H1 (cell line): ENCODE measurements at regions not wholly inside any gene's neighbourhood (a gene's known extent, or its start where the extent isn't known, plus 50 kb on each side); places are given as distances from the start of the nearest gene placed in this dataset.

Experiments used
- CTCF ChIA-PET: fragments of 300-600 bp; sonication (Branson Sonifier 250); formaldehyde crosslinking; loops from one replicate; lab custom pipeline; 2021; ENCODE audit not compliant: partially characterized antibody; lab: Charles Lee
- POLR2A ChIA-PET: fragments of 300-600 bp; sonication (Branson Sonifier 250); formaldehyde crosslinking; loops from one replicate; lab custom pipeline; 2021; ENCODE audit warnings: inconsistent platforms; ENCODE audit not compliant: partially characterized antibody; lab: Charles Lee
- DNase-seq, 2 experiments: peaks; one replicate each; pipeline versions ENCODE4 v3.0.0 to v3.0.0-alpha.2; 2010 to 2022; ENCODE audit warnings: low spot score in 2 of 2, low read depth in 1 of 2, mixed read lengths in 1 of 2
- FAIRE-seq: peaks from 2 replicates; lab custom pipeline; 2011; peaks lifted over from hg19 to GRCh38; lab: Jason Lieb, UNC
- H2AFZ ChIP-seq: 2 replicates; pipeline ENCODE4 v1.8.1; 2012; ENCODE audit warnings: low read length, inconsistent platforms
- H2AK5ac ChIP-seq: 2 replicates; pipeline ENCODE4 v1.6.1; 2013; ENCODE audit warnings: low read depth, low read length
- H2BK120ac ChIP-seq: replicated peaks from 2 replicates; pipeline ENCODE3; 2013; ENCODE audit warnings: low read depth, low read length, inconsistent platforms
- H2BK12ac ChIP-seq: 2 replicates; pipeline ENCODE4 v1.6.1; 2013; ENCODE audit warnings: low read depth, low read length
- H2BK15ac ChIP-seq: 2 replicates; pipeline ENCODE4 v1.6.1; 2013; ENCODE audit warnings: low read length
- H2BK20ac ChIP-seq: 2 replicates; pipeline ENCODE4 v1.6.1; 2013; ENCODE audit warnings: low read length
- H2BK5ac ChIP-seq: 2 replicates; pipeline ENCODE4 v1.6.1; 2013; ENCODE audit warnings: low read depth, low read length
- H3K14ac ChIP-seq: 2 replicates; pipeline ENCODE4 v1.6.1; 2013; ENCODE audit warnings: inconsistent platforms; ENCODE audit not compliant: insufficient read length
- H3K18ac ChIP-seq: 2 replicates; pipeline ENCODE4 v1.6.1; 2013; ENCODE audit warnings: low read length; ENCODE audit errors: extremely low read depth
- H3K23ac ChIP-seq: 2 replicates; pipeline ENCODE4 v1.6.1; 2013; ENCODE audit warnings: inconsistent platforms; ENCODE audit not compliant: insufficient read length
- H3K23me2 ChIP-seq: 2 replicates; pipeline ENCODE4 v1.6.1; 2013; ENCODE audit warnings: low read depth, low read length
- H3K27ac ChIP-seq: 2 replicates; pipeline ENCODE4 v1.6.1; 2011; ENCODE audit warnings: low read depth, low read length, inconsistent platforms
- H3K27me3 ChIP-seq, 4 experiments: replicated peaks in 1 of 4; 1 replicate in 1 of 4; 2 replicates in 3 of 4; pipeline versions ENCODE4 v1.6.1 to v1.8.1; 2011 to 2013; ENCODE audit warnings: low read length in 3 of 4, mild to moderate bottlenecking in 3 of 4, inconsistent platforms in 2 of 4, mixed read lengths in 2 of 4, moderate library complexity in 1 of 4; ENCODE audit not compliant: control insufficient read depth in 3 of 4, insufficient read depth in 3 of 4; ENCODE audit errors: extremely low read depth in 1 of 4
- H3K36me3 ChIP-seq, 4 experiments: 2 replicates each; pipeline versions ENCODE4 v1.6.1 to v1.8.1; 2011 to 2013; ENCODE audit warnings: mild to moderate bottlenecking in 4 of 4, low read length in 3 of 4, moderate library complexity in 2 of 4, control low read depth in 1 of 4, inconsistent platforms in 1 of 4; ENCODE audit not compliant: insufficient read depth in 4 of 4, control insufficient read depth in 2 of 4
- H3K4ac ChIP-seq: replicated peaks from 2 replicates; pipeline ENCODE3; 2013; ENCODE audit warnings: low read length, low read depth, mixed read lengths, inconsistent platforms; ENCODE audit not compliant: insufficient read length
- H3K4me1 ChIP-seq, 4 experiments: replicated peaks in 1 of 4; 1 replicate in 1 of 4; 2 replicates in 3 of 4; pipeline versions ENCODE4 v1.6.1 to v1.8.1; 2011 to 2013; ENCODE audit warnings: low read length in 3 of 4, inconsistent platforms in 2 of 4, mixed read lengths in 1 of 4; ENCODE audit not compliant: insufficient read depth in 4 of 4, control insufficient read depth in 3 of 4
- H3K4me2 ChIP-seq, 2 experiments: 2 replicates each; pipeline versions ENCODE4 v1.6.1 to v1.8.1; 2011 to 2013; ENCODE audit warnings: low read depth in 2 of 2, low read length in 2 of 2, control low read depth in 1 of 2, inconsistent platforms in 1 of 2, mild to moderate bottlenecking in 1 of 2; ENCODE audit not compliant: insufficient read depth in 1 of 2
- H3K4me3 ChIP-seq, 4 experiments: fragments of 200-600, 300-600 bp in 1 of 4; sonication (generic), shearing (Covaris generic), sonication (Bioruptor Twin) in 1 of 4; 2 replicates each; pipeline versions ENCODE4 v1.5.1 to v1.8.1; 2011 to 2016; ENCODE audit warnings: low read length in 4 of 4, low read depth in 3 of 4, control low read depth in 2 of 4, inconsistent platforms in 2 of 4, mild to moderate bottlenecking in 2 of 4, mixed read lengths in 1 of 4, moderate library complexity in 1 of 4; ENCODE audit not compliant: insufficient read depth in 2 of 4; ENCODE audit errors: extremely low read depth in 1 of 4
- H3K56ac ChIP-seq: replicated peaks from 2 replicates; pipeline ENCODE3; 2013; ENCODE audit warnings: low read depth, mild to moderate bottlenecking, mixed read lengths, low read length, inconsistent platforms; ENCODE audit not compliant: insufficient read length
- H3K79me1 ChIP-seq: 2 replicates; pipeline ENCODE4 v1.6.1; 2013; ENCODE audit warnings: low read depth, low read length, control low read depth
- H3K79me2 ChIP-seq, 2 experiments: 2 replicates each; pipeline versions ENCODE4 v1.6.1 to v1.8.1; 2012 to 2013; ENCODE audit warnings: low read length in 2 of 2, mild to moderate bottlenecking in 2 of 2, inconsistent platforms in 1 of 2; ENCODE audit not compliant: insufficient read depth in 2 of 2, control insufficient read depth in 1 of 2
- H3K9ac ChIP-seq, 4 experiments: replicated peaks in 1 of 4; 1 replicate in 1 of 4; 2 replicates in 3 of 4; pipeline versions ENCODE4 v1.6.1 to v1.8.1; 2011 to 2013; ENCODE audit warnings: low read depth in 3 of 4, low read length in 3 of 4, control low read depth in 2 of 4, mild to moderate bottlenecking in 2 of 4, moderate library complexity in 2 of 4, inconsistent platforms in 1 of 4; ENCODE audit errors: extremely low read depth in 1 of 4
- H3K9me3 ChIP-seq, 2 experiments: 2 replicates each; pipeline versions ENCODE4 v1.6.1 to v1.8.1; 2012 to 2013; ENCODE audit warnings: mild to moderate bottlenecking in 2 of 2, moderate library complexity in 2 of 2, control low read depth in 1 of 2, inconsistent platforms in 1 of 2, low read depth in 1 of 2, low read length in 1 of 2, mixed read lengths in 1 of 2; ENCODE audit not compliant: insufficient read depth in 2 of 2
- H4K20me1 ChIP-seq, 2 experiments: replicated peaks in 1 of 2; 2 replicates each; pipeline versions ENCODE3 to v1.8.1; 2011 to 2013; ENCODE audit warnings: inconsistent platforms in 2 of 2, low read length in 2 of 2, mild to moderate bottlenecking in 1 of 2; ENCODE audit not compliant: insufficient read depth in 2 of 2, control insufficient read depth in 1 of 2
- H4K5ac ChIP-seq: 2 replicates; pipeline ENCODE4 v1.6.1; 2013; ENCODE audit warnings: low read length, low read depth, mixed read lengths, inconsistent platforms; ENCODE audit not compliant: insufficient read length
- H4K8ac ChIP-seq: 2 replicates; pipeline ENCODE4 v1.8.0; 2013; ENCODE audit warnings: mild to moderate bottlenecking, moderate library complexity, low read length, inconsistent platforms; ENCODE audit not compliant: insufficient read depth; ENCODE audit errors: extremely low read depth
- H4K91ac ChIP-seq: replicated peaks from 2 replicates; pipeline ENCODE3; 2013; ENCODE audit warnings: low read length, mixed read lengths, inconsistent platforms; ENCODE audit not compliant: insufficient read length
- HDAC2 ChIP-seq, 2 experiments: fragments of 300-600 bp in 1 of 2; sonication (generic) in 1 of 2; IDR thresholded peaks; 2 replicates each; pipeline ENCODE4 v1.6.1; 2011 to 2012; ENCODE audit warnings: low read depth in 2 of 2, low read length in 2 of 2, mild to moderate bottlenecking in 2 of 2, moderate library complexity in 2 of 2, borderline replicate concordance in 1 of 2, inconsistent platforms in 1 of 2
- POLR2AphosphoS5 ChIP-seq: IDR thresholded peaks from 2 replicates; pipeline ENCODE4 v1.6.1; 2011; ENCODE audit warnings: low read depth, low read length
- WGBS, 2 experiments: shearing (Covaris generic) in 1 of 2; methylation state at CpG; one replicate each; pipeline versions ENCODE4 v1.1.6 to v1.1.7; 2013 to 2015; ENCODE audit warnings: low lambda C conversion rate in 2 of 2, mixed read lengths in 2 of 2, inconsistent platforms in 1 of 2, low coverage in 1 of 2, missing lambda C conversion rate in 1 of 2; ENCODE audit not compliant: insufficient replicate concordance in 2 of 2, insufficient coverage in 1 of 2, insufficient read length in 1 of 2; ENCODE audit errors: extremely low coverage in 1 of 2, missing lambda C conversion rate in 1 of 2; 5-methylcytosine and 5-hydroxymethylcytosine counted together

GRCh38 chr7:126286317-126286716, 966.4 kb downstream of the GRM8 start:
- TF ChIP-seq POLR2AphosphoS5 (no peak), HDAC2 (IDR thresholded peaks at IDR 0.05; ENCODE audit: borderline replicate concordance in 1 of 2, low read depth in 2 of 2, low read length in 2 of 2) (no peak)
- no peak overlapping the region for H2BK15ac ChIP-seq
- 97% methylated on average over 2 of the region's 2 CpGs; no CpG with 5 or more reads in 1 of the 2 experiments for WGBS, 2 experiments
- H3K4me2 ChIP-seq = no peak overlapping the region
- no peaks in the 10 kb centered on the region for H3K27me3 ChIP-seq
- H3K23me2 ChIP-seq = no peaks in the 10 kb centered on the region
- H4K8ac ChIP-seq = no peak overlapping the region
- H2BK20ac ChIP-seq = no peak overlapping the region
- no peaks in the 10 kb centered on the region for H3K79me2 ChIP-seq
- DNase-seq = no peak
- ChIA-PET POLR2A (no interaction called here), CTCF (no interaction called here)
- H2AK5ac ChIP-seq = no peak overlapping the region
- H3K56ac ChIP-seq = no peak overlapping the region
- H2AFZ ChIP-seq = no peak overlapping the region
- H3K9me3 ChIP-seq = no peaks in the 10 kb centered on the region
- H4K20me1 ChIP-seq = no peaks in the 10 kb centered on the region
- no peak overlapping the region for H2BK120ac ChIP-seq
- no peaks in the 10 kb centered on the region for H3K79me1 ChIP-seq
- no peak overlapping the region for H3K9ac ChIP-seq
- no peak overlapping the region for H3K18ac ChIP-seq
- no peaks in the 10 kb centered on the region for H3K4me1 ChIP-seq
- H4K5ac ChIP-seq = no peak overlapping the region
- H3K36me3 ChIP-seq = no peaks in the 10 kb centered on the region
- FAIRE-seq = no peak
- no peak overlapping the region for H3K4ac ChIP-seq
- H3K27ac ChIP-seq = no peak overlapping the region
- H3K14ac ChIP-seq = no peak overlapping the region
- H3K23ac ChIP-seq = no peak overlapping the region
- H4K91ac ChIP-seq = no peak overlapping the region
- H3K4me3 ChIP-seq = no peak overlapping the region
- no peak overlapping the region for H2BK12ac ChIP-seq
- no peak overlapping the region for H2BK5ac ChIP-seq
